Endothelial cell (in vitro differentiated cells): ENCODE measurements at regions not wholly inside any gene's neighbourhood (a gene's known extent, or its start where the extent isn't known, plus 50 kb on each side); places are given as distances from the start of the nearest gene placed in this dataset.
"Not testable (repeated sequence)": the region's sequence is repeated elsewhere in the genome, so short reads cannot be mapped to it uniquely, and the experiment has no call there.

Experiments
- DNase-seq: peaks from one replicate; pipeline ENCODE4 v3.0.0; 2021; ENCODE audit warnings: low spot score
- H3K27ac Mint-ChIP-seq: one replicate; pipeline ENCODE4 v1.8.0; 2021; ENCODE audit warnings: mixed read lengths, inconsistent platforms; ENCODE audit not compliant: unreplicated experiment
- H3K27me3 Mint-ChIP-seq: one replicate; pipeline ENCODE4 v1.8.0; 2021; ENCODE audit warnings: mild to moderate bottlenecking, moderate library complexity, mixed read lengths, inconsistent platforms; ENCODE audit not compliant: unreplicated experiment
- H3K36me3 Mint-ChIP-seq: one replicate; pipeline ENCODE4 v1.8.0; 2021; ENCODE audit warnings: mild to moderate bottlenecking, low read depth, mixed read lengths, inconsistent platforms; ENCODE audit not compliant: unreplicated experiment
- H3K4me1 Mint-ChIP-seq: one replicate; pipeline ENCODE4 v1.8.0; 2021; ENCODE audit warnings: mild to moderate bottlenecking, mixed read lengths, inconsistent platforms; ENCODE audit not compliant: unreplicated experiment
- H3K4me3 Mint-ChIP-seq: one replicate; pipeline ENCODE4 v1.8.0; 2021; ENCODE audit warnings: mild to moderate bottlenecking, mixed read lengths, inconsistent platforms; ENCODE audit not compliant: unreplicated experiment
- H3K9me3 Mint-ChIP-seq: one replicate; pipeline ENCODE4 v1.8.0; 2021; ENCODE audit warnings: mixed read lengths, inconsistent platforms; ENCODE audit not compliant: unreplicated experiment
- TF ChIP-seq, protein P1 (sequence below): fragments of 200-600 bp; sonication (generic); IDR thresholded peaks from one replicate; pipeline ENCODE4 v1.5.0; 2021; ENCODE audit warnings: antibody characterized with exemption; ENCODE audit not compliant: unreplicated experiment

DNA sequence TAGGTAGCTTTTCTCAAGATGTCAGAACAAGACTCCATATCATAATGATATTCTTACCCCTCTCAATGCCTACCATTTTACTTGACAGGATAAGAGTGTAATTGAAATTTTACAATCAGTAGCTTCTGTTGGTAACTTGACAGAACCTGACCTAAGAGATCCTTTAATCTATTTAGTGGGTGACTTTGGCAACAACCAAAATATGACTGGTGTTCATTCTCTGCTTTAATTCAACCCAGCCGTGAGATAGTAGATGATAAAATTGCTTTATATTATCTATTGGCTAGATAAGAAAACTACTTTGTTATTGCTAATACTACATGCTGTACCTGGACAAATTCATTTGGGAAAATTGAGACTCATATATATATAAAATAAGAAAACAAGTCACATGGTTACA lies 770.2 kb upstream of the NXPH2 start:
- Mint-ChIP-seq H3K4me3 (no peak overlapping the region), H3K27me3 (no peaks in the 10 kb centered on the region), H3K9me3 (no peaks in the 10 kb centered on the region), H3K4me1 (no peaks in the 10 kb centered on the region), H3K27ac (no peak overlapping the region), H3K36me3 (no peaks in the 10 kb centered on the region)
- TF ChIP-seq, protein P1, sequence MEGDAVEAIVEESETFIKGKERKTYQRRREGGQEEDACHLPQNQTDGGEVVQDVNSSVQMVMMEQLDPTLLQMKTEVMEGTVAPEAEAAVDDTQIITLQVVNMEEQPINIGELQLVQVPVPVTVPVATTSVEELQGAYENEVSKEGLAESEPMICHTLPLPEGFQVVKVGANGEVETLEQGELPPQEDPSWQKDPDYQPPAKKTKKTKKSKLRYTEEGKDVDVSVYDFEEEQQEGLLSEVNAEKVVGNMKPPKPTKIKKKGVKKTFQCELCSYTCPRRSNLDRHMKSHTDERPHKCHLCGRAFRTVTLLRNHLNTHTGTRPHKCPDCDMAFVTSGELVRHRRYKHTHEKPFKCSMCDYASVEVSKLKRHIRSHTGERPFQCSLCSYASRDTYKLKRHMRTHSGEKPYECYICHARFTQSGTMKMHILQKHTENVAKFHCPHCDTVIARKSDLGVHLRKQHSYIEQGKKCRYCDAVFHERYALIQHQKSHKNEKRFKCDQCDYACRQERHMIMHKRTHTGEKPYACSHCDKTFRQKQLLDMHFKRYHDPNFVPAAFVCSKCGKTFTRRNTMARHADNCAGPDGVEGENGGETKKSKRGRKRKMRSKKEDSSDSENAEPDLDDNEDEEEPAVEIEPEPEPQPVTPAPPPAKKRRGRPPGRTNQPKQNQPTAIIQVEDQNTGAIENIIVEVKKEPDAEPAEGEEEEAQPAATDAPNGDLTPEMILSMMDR = no peak
- no peak for DNase-seq

DNA sequence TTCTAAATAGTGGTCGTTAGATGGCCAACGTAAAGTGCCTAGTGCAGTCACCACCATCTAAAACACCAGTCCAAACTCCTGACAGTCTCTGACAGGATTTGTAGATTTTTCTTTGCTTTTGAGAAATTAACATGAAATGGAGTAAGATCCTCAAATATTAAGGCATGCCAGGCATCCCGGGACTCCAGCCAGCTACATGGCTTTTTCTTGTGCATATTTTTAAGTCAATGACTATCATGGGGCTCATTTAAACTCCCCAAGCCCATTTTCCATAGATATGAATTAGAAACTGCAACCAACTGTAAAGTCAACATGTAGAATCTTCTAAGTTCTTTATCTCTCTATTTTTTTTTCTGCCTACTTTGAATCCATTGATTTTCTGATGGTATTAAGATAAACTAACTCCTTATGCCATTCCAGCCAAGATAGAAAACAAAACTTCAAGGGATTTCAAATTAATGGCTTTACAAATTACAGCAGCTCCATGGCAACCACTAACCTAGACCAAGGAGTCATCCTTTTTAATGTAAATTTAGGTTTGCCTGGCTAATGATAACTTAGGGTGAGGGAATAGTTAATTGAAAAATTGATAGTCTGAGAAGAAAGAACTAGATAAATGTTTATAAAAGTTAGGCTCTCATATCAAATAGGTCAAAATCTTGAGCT lies 764.1 kb upstream of the NXPH2 start:
- Mint-ChIP-seq H3K27me3 (no peaks in the 10 kb centered on the region), H3K27ac (no peak overlapping the region), H3K36me3 (no peaks in the 10 kb centered on the region), H3K9me3 (no peaks in the 10 kb centered on the region), H3K4me3 (no peak overlapping the region), H3K4me1 (no peaks in the 10 kb centered on the region)
- no peak for DNase-seq
- TF ChIP-seq, protein P1 = no peak

DNA sequence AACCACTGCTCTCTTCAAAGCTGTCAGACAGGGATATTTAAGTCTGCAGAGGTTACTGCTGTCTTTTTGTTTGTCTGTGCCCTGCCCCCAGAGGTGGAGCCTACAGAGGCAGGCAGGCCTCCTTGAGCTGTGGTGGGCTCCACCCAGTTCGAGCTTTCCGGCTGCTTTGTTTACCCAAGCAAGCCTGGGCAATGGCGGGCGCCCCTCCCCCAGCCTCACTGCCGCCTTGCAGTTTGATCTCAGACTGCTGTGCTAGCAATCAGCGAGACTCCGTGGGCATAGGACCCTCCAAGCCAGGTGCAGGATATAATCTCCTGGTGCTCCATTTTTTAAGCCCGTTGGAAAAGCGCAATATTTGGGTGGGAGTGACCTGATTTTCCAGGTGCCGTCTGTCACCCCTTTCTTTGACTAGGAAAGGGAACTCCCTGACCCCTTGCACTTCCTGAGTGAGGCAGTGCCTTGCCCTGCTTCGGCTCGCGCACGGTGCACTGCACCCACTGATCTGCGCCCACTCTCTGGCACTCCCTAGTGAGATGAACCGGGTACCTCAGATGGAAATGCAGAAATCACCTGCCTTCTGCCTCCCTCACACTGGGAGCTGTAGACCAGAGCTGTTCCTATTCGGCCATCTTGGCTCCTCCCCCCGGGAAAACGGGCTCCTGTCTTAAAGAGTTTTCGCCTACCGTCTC lies 758.3 kb upstream of the NXPH2 start:
- not testable (repeated sequence) for H3K4me1 Mint-ChIP-seq, DNase-seq, H3K9me3 Mint-ChIP-seq, H3K27me3 Mint-ChIP-seq, H3K27ac Mint-ChIP-seq, H3K36me3 Mint-ChIP-seq, H3K4me3 Mint-ChIP-seq

- H3K4me3 Mint-ChIP-seq = no peak overlapping the region
- no peaks in the 10 kb centered on the region for H3K4me1 Mint-ChIP-seq
- TF ChIP-seq, protein P1 = no peak
- DNase-seq = no peak
- H3K9me3 Mint-ChIP-seq = no peaks in the 10 kb centered on the region
- no peak overlapping the region for H3K27ac Mint-ChIP-seq
- no peaks in the 10 kb centered on the region for H3K36me3 Mint-ChIP-seq
- H3K27me3 Mint-ChIP-seq = no peaks in the 10 kb centered on the region
Observed at GRCh38 chr2:139529080-139529479, 748.9 kb upstream of the NXPH2 start.

- H3K4me3 Mint-ChIP-seq = no peak overlapping the region
- DNase-seq = no peak
- TF ChIP-seq, protein P1 = no peak
- no peaks in the 10 kb centered on the region for H3K4me1 Mint-ChIP-seq
- no peak overlapping the region for H3K27ac Mint-ChIP-seq
- H3K27me3 Mint-ChIP-seq = no peaks in the 10 kb centered on the region
- no peaks in the 10 kb centered on the region for H3K9me3 Mint-ChIP-seq
- H3K36me3 Mint-ChIP-seq = no peaks in the 10 kb centered on the region
Observed at GRCh38 chr2:139526781-139527180, 746.6 kb upstream of the NXPH2 start.
